B cell (primary cell): ENCODE measurements at regions not wholly inside any gene's neighbourhood (a gene's known extent, or its start where the extent isn't known, plus 50 kb on each side); places are given as distances from the start of the nearest gene placed in this dataset.

ENCODE experiments used
- ATAC-seq: fragments of 200-7000 bp; cut with Tn5 transposase; one replicate; pipeline ENCODE4 v1.10.0; 2021; ENCODE audit warnings: low read depth, mild to moderate bottlenecking, moderate number of reproducible peaks, moderate library complexity
- CTCF ChIA-PET: fragments of 350-600 bp; sonication (Branson Sonifier 250); formaldehyde crosslinking; loops from one replicate; lab custom pipeline; 2021; ENCODE audit warnings: antibody characterized with exemption, inconsistent platforms; lab: Charles Lee
- POLR2A ChIA-PET: fragments of 350-600 bp; sonication (Branson Sonifier 250); formaldehyde crosslinking; loops from one replicate; lab custom pipeline; 2021; ENCODE audit warnings: antibody characterized with exemption; lab: Charles Lee
- DNase-seq: peaks from one replicate; pipeline ENCODE4 v3.0.0; 2013
- H2AFZ ChIP-seq: 2 replicates; pipeline ENCODE4 v1.6.1; 2012; ENCODE audit warnings: mild to moderate bottlenecking, low read depth, low read length; ENCODE audit not compliant: insufficient read depth, poor library complexity, severe bottlenecking
- H3K27ac ChIP-seq, 2 donors: 1 replicate in 1 of 2; 2 replicates in 1 of 2; pipeline ENCODE4 v1.5.1; 2012 to 2013; ENCODE audit warnings: low read length in 2 of 2, mild to moderate bottlenecking in 2 of 2, moderate library complexity in 1 of 2
- H3K27me3 ChIP-seq, 4 experiments: fragments of 200-600 bp in 1 of 4; sonication (generic) in 1 of 4; replicated peaks in 1 of 4; 1 replicate in 2 of 4; 2 replicates in 2 of 4; pipeline versions ENCODE4 v1.6.1 to v1.7.0; 2013 to 2016; ENCODE audit warnings: low read length in 3 of 4, mild to moderate bottlenecking in 2 of 4, mixed read lengths in 1 of 4, moderate library complexity in 1 of 4; ENCODE audit not compliant: insufficient read depth in 4 of 4, control insufficient read depth in 3 of 4; ENCODE audit errors: control extremely low read depth in 1 of 4
- H3K36me3 ChIP-seq, 2 experiments: replicated peaks in 1 of 2; 1 replicate in 1 of 2; 2 replicates in 1 of 2; pipeline versions ENCODE4 v1.6.1 to v1.7.1; 2013; ENCODE audit warnings: low read length in 1 of 2; ENCODE audit not compliant: insufficient read depth in 2 of 2, control insufficient read depth in 1 of 2; ENCODE audit errors: control extremely low read depth in 1 of 2, extremely low read depth in 1 of 2
- H3K4me1 ChIP-seq, 2 donors: fragments of 200-600 bp in 1 of 2; sonication (generic) in 1 of 2; 1 replicate in 1 of 2; 2 replicates in 1 of 2; pipeline versions ENCODE4 v1.5.1 to v1.6.1; 2013 to 2017; ENCODE audit warnings: low read length in 2 of 2; ENCODE audit not compliant: control insufficient read depth in 2 of 2, insufficient read depth in 2 of 2
- H3K4me2 ChIP-seq: replicated peaks from 2 replicates; pipeline ENCODE3; 2012; ENCODE audit warnings: mild to moderate bottlenecking, low read depth, low read length; ENCODE audit not compliant: poor library complexity, severe bottlenecking
- H3K4me3 ChIP-seq, 5 experiments: fragments of 200-600 bp in 1 of 5; sonication (generic) in 1 of 5; 1 replicate in 3 of 5; 2 replicates in 2 of 5; pipeline versions ENCODE4 v1.5.1 to v1.7.0; 2011 to 2016; ENCODE audit warnings: low read length in 4 of 5, mild to moderate bottlenecking in 4 of 5, low read depth in 2 of 5, control low read depth in 1 of 5, moderate library complexity in 1 of 5; ENCODE audit not compliant: insufficient read depth in 1 of 5; ENCODE audit errors: control extremely low read depth in 1 of 5, extremely low read depth in 1 of 5
- H3K79me2 ChIP-seq: fragments of 200-600 bp; sonication (generic); one replicate; pipeline ENCODE4 v1.6.0; 2016; ENCODE audit warnings: low read length; ENCODE audit not compliant: control insufficient read depth, insufficient read depth
- H3K9ac ChIP-seq: fragments of 200-600 bp; sonication (generic); 2 replicates; pipeline ENCODE4 v1.6.1; 2017; ENCODE audit warnings: mild to moderate bottlenecking, low read length, moderate library complexity
- H3K9me3 ChIP-seq, 3 donors: one replicate each; pipeline versions ENCODE4 v1.6.1 to v1.7.1; 2013; ENCODE audit warnings: low read length in 2 of 3; ENCODE audit not compliant: control insufficient read depth in 2 of 3, insufficient read depth in 1 of 3; ENCODE audit errors: control extremely low read depth in 1 of 3
- H4K20me1 ChIP-seq: 2 replicates; pipeline ENCODE4 v1.6.0; 2012; ENCODE audit warnings: mild to moderate bottlenecking, low read length; ENCODE audit not compliant: insufficient read depth, control insufficient read depth, poor library complexity, severe bottlenecking
- H3K27ac Mint-ChIP-seq: one replicate; pipeline ENCODE4 v1.8.0; 2021; ENCODE audit warnings: mixed read lengths
- H3K27me3 Mint-ChIP-seq: one replicate; pipeline ENCODE4 v1.8.0; 2021; ENCODE audit warnings: mixed read lengths
- H3K4me1 Mint-ChIP-seq: one replicate; pipeline ENCODE4 v1.8.0; 2021; ENCODE audit warnings: mixed read lengths
- H3K4me3 Mint-ChIP-seq: one replicate; pipeline ENCODE4 v1.8.0; 2021; ENCODE audit warnings: mixed read lengths
- H3K9me3 Mint-ChIP-seq: one replicate; pipeline ENCODE4 v1.8.0; 2022; ENCODE audit warnings: mixed read lengths; ENCODE audit not compliant: insufficient read depth
- CTCF ChIP-seq: fragments of 200-600 bp; IDR thresholded peaks from one replicate; pipeline ENCODE4 v1.8.0; 2022; ENCODE audit warnings: antibody characterized with exemption, mild to moderate bottlenecking
- EZH2 ChIP-seq: IDR thresholded peaks from 2 replicates; pipeline ENCODE4 v1.6.1; 2012; ENCODE audit warnings: borderline replicate concordance, low read depth, mild to moderate bottlenecking, moderate library complexity, low read length; ENCODE audit not compliant: insufficient read depth, poor library complexity, severe bottlenecking
- WGBS: methylation state at CpG from one replicate; pipeline ENCODE4 v1.1.5; 2013; ENCODE audit warnings: missing lambda C conversion rate; ENCODE audit not compliant: insufficient coverage; 5-methylcytosine and 5-hydroxymethylcytosine counted together
- intact Hi-C: fragments of 100-400 bp; cut with micrococcal nuclease; formaldehyde crosslinking; loops from one replicate; pipeline ENCODE4 v1.10.0; 2022

- Histone ChIP-seq H3K79me2 (no peaks in the 10 kb centered on the region), H3K36me3 (no peaks in the 10 kb centered on the region), H2AFZ (no peak overlapping the region), H3K27ac (no peak overlapping the region), H4K20me1 (no peaks in the 10 kb centered on the region), H3K9ac (no peak overlapping the region), H3K4me3 (no peak overlapping the region), H3K27me3 (peaks cover 0 to 6% (median 0%) of the 10 kb centered on the region in 4 experiments), H3K9me3 (peaks cover 0 to 2% (median 0%) of the 10 kb centered on the region in 3 donors), H3K4me1 (no peaks in the 10 kb centered on the region), H3K4me2 (no peak overlapping the region)
- ATAC-seq (no peak), DNase-seq (no peak)
- CTCF ChIA-PET: no interaction called here
- Mint-ChIP-seq H3K4me1 (no peaks in the 10 kb centered on the region), H3K27ac (no peak overlapping the region), H3K4me3 (no peak overlapping the region), H3K9me3 (no peaks in the 10 kb centered on the region), H3K27me3 (peaks cover 10% of the 10 kb centered on the region)
- TF ChIP-seq EZH2: no peak
- no peak for TF ChIP-seq CTCF
- intact Hi-C loops: no loop called here
- POLR2A ChIA-PET: no interaction called here
Measured at GRCh38 chr3:115476472-115476871, 146.8 kb upstream of the GAP43 start.

- H2AFZ ChIP-seq: no peak overlapping the region
- no peaks in the 10 kb centered on the region for H3K36me3 ChIP-seq
- no peaks in the 10 kb centered on the region for H4K20me1 ChIP-seq
- no peaks in the 10 kb centered on the region for H3K4me1 ChIP-seq
- ATAC-seq (no peak), DNase-seq (no peak)
- intact Hi-C loops: no loop called here
- POLR2A ChIA-PET: no interaction called here
- no peaks in the 10 kb centered on the region for H3K4me1 Mint-ChIP-seq
- peaks cover 0 to 2% (median 2%) of the 10 kb centered on the region in 3 donors for H3K9me3 ChIP-seq
- H3K79me2 ChIP-seq: no peaks in the 10 kb centered on the region
- H3K27ac ChIP-seq: no peak overlapping the region
- H3K4me3 ChIP-seq: no peak overlapping the region
- no peak overlapping the region for H3K27ac Mint-ChIP-seq
- H3K9ac ChIP-seq: no peak overlapping the region
- peaks cover 0 to 6% (median 0%) of the 10 kb centered on the region in 4 experiments for H3K27me3 ChIP-seq
- CTCF ChIA-PET: no interaction called here
- H3K9me3 Mint-ChIP-seq: peaks cover 3% of the 10 kb centered on the region
- H3K27me3 Mint-ChIP-seq: peaks cover 10% of the 10 kb centered on the region
- WGBS: 74% methylated on average over 3 of the region's 4 CpGs
- no peak overlapping the region for H3K4me2 ChIP-seq
- no peak overlapping the region for H3K4me3 Mint-ChIP-seq
- no peak for TF ChIP-seq CTCF
- no peak for TF ChIP-seq EZH2
Measured at GRCh38 chr3:115478359-115478758, 145.0 kb upstream of the GAP43 start.
